H1 (cell line): ENCODE measurements at regions not wholly inside any gene's neighbourhood (a gene's known extent, or its start where the extent isn't known, plus 50 kb on each side); places are given as distances from the start of the nearest gene placed in this dataset.

Experiments
- CTCF ChIA-PET: fragments of 300-600 bp; sonication (Branson Sonifier 250); formaldehyde crosslinking; loops from one replicate; lab custom pipeline; 2021; ENCODE audit not compliant: partially characterized antibody; lab: Charles Lee
- POLR2A ChIA-PET: fragments of 300-600 bp; sonication (Branson Sonifier 250); formaldehyde crosslinking; loops from one replicate; lab custom pipeline; 2021; ENCODE audit warnings: inconsistent platforms; ENCODE audit not compliant: partially characterized antibody; lab: Charles Lee
- DNase-seq, 2 experiments: peaks; one replicate each; pipeline versions ENCODE4 v3.0.0 to v3.0.0-alpha.2; 2010 to 2022; ENCODE audit warnings: low spot score in 2 of 2, low read depth in 1 of 2, mixed read lengths in 1 of 2
- FAIRE-seq: peaks from 2 replicates; lab custom pipeline; 2011; peaks lifted over from hg19 to GRCh38; lab: Jason Lieb, UNC
- H2AFZ ChIP-seq: 2 replicates; pipeline ENCODE4 v1.8.1; 2012; ENCODE audit warnings: low read length, inconsistent platforms
- H2AK5ac ChIP-seq: 2 replicates; pipeline ENCODE4 v1.6.1; 2013; ENCODE audit warnings: low read depth, low read length
- H2BK120ac ChIP-seq: replicated peaks from 2 replicates; pipeline ENCODE3; 2013; ENCODE audit warnings: low read depth, low read length, inconsistent platforms
- H2BK12ac ChIP-seq: 2 replicates; pipeline ENCODE4 v1.6.1; 2013; ENCODE audit warnings: low read depth, low read length
- H2BK15ac ChIP-seq: 2 replicates; pipeline ENCODE4 v1.6.1; 2013; ENCODE audit warnings: low read length
- H2BK20ac ChIP-seq: 2 replicates; pipeline ENCODE4 v1.6.1; 2013; ENCODE audit warnings: low read length
- H2BK5ac ChIP-seq: 2 replicates; pipeline ENCODE4 v1.6.1; 2013; ENCODE audit warnings: low read depth, low read length
- H3K14ac ChIP-seq: 2 replicates; pipeline ENCODE4 v1.6.1; 2013; ENCODE audit warnings: inconsistent platforms; ENCODE audit not compliant: insufficient read length
- H3K18ac ChIP-seq: 2 replicates; pipeline ENCODE4 v1.6.1; 2013; ENCODE audit warnings: low read length; ENCODE audit errors: extremely low read depth
- H3K23ac ChIP-seq: 2 replicates; pipeline ENCODE4 v1.6.1; 2013; ENCODE audit warnings: inconsistent platforms; ENCODE audit not compliant: insufficient read length
- H3K23me2 ChIP-seq: 2 replicates; pipeline ENCODE4 v1.6.1; 2013; ENCODE audit warnings: low read depth, low read length
- H3K27ac ChIP-seq: 2 replicates; pipeline ENCODE4 v1.6.1; 2011; ENCODE audit warnings: low read depth, low read length, inconsistent platforms
- H3K27me3 ChIP-seq, 4 experiments: replicated peaks in 1 of 4; 1 replicate in 1 of 4; 2 replicates in 3 of 4; pipeline versions ENCODE4 v1.6.1 to v1.8.1; 2011 to 2013; ENCODE audit warnings: low read length in 3 of 4, mild to moderate bottlenecking in 3 of 4, inconsistent platforms in 2 of 4, mixed read lengths in 2 of 4, moderate library complexity in 1 of 4; ENCODE audit not compliant: control insufficient read depth in 3 of 4, insufficient read depth in 3 of 4; ENCODE audit errors: extremely low read depth in 1 of 4
- H3K36me3 ChIP-seq, 4 experiments: 2 replicates each; pipeline versions ENCODE4 v1.6.1 to v1.8.1; 2011 to 2013; ENCODE audit warnings: mild to moderate bottlenecking in 4 of 4, low read length in 3 of 4, moderate library complexity in 2 of 4, control low read depth in 1 of 4, inconsistent platforms in 1 of 4; ENCODE audit not compliant: insufficient read depth in 4 of 4, control insufficient read depth in 2 of 4
- H3K4ac ChIP-seq: replicated peaks from 2 replicates; pipeline ENCODE3; 2013; ENCODE audit warnings: low read length, low read depth, mixed read lengths, inconsistent platforms; ENCODE audit not compliant: insufficient read length
- H3K4me1 ChIP-seq, 4 experiments: replicated peaks in 1 of 4; 1 replicate in 1 of 4; 2 replicates in 3 of 4; pipeline versions ENCODE4 v1.6.1 to v1.8.1; 2011 to 2013; ENCODE audit warnings: low read length in 3 of 4, inconsistent platforms in 2 of 4, mixed read lengths in 1 of 4; ENCODE audit not compliant: insufficient read depth in 4 of 4, control insufficient read depth in 3 of 4
- H3K4me2 ChIP-seq, 2 experiments: 2 replicates each; pipeline versions ENCODE4 v1.6.1 to v1.8.1; 2011 to 2013; ENCODE audit warnings: low read depth in 2 of 2, low read length in 2 of 2, control low read depth in 1 of 2, inconsistent platforms in 1 of 2, mild to moderate bottlenecking in 1 of 2; ENCODE audit not compliant: insufficient read depth in 1 of 2
- H3K4me3 ChIP-seq, 4 experiments: fragments of 200-600, 300-600 bp in 1 of 4; sonication (generic), shearing (Covaris generic), sonication (Bioruptor Twin) in 1 of 4; 2 replicates each; pipeline versions ENCODE4 v1.5.1 to v1.8.1; 2011 to 2016; ENCODE audit warnings: low read length in 4 of 4, low read depth in 3 of 4, control low read depth in 2 of 4, inconsistent platforms in 2 of 4, mild to moderate bottlenecking in 2 of 4, mixed read lengths in 1 of 4, moderate library complexity in 1 of 4; ENCODE audit not compliant: insufficient read depth in 2 of 4; ENCODE audit errors: extremely low read depth in 1 of 4
- H3K56ac ChIP-seq: replicated peaks from 2 replicates; pipeline ENCODE3; 2013; ENCODE audit warnings: low read depth, mild to moderate bottlenecking, mixed read lengths, low read length, inconsistent platforms; ENCODE audit not compliant: insufficient read length
- H3K79me1 ChIP-seq: 2 replicates; pipeline ENCODE4 v1.6.1; 2013; ENCODE audit warnings: low read depth, low read length, control low read depth
- H3K79me2 ChIP-seq, 2 experiments: 2 replicates each; pipeline versions ENCODE4 v1.6.1 to v1.8.1; 2012 to 2013; ENCODE audit warnings: low read length in 2 of 2, mild to moderate bottlenecking in 2 of 2, inconsistent platforms in 1 of 2; ENCODE audit not compliant: insufficient read depth in 2 of 2, control insufficient read depth in 1 of 2
- H3K9ac ChIP-seq, 4 experiments: replicated peaks in 1 of 4; 1 replicate in 1 of 4; 2 replicates in 3 of 4; pipeline versions ENCODE4 v1.6.1 to v1.8.1; 2011 to 2013; ENCODE audit warnings: low read depth in 3 of 4, low read length in 3 of 4, control low read depth in 2 of 4, mild to moderate bottlenecking in 2 of 4, moderate library complexity in 2 of 4, inconsistent platforms in 1 of 4; ENCODE audit errors: extremely low read depth in 1 of 4
- H3K9me3 ChIP-seq, 2 experiments: 2 replicates each; pipeline versions ENCODE4 v1.6.1 to v1.8.1; 2012 to 2013; ENCODE audit warnings: mild to moderate bottlenecking in 2 of 2, moderate library complexity in 2 of 2, control low read depth in 1 of 2, inconsistent platforms in 1 of 2, low read depth in 1 of 2, low read length in 1 of 2, mixed read lengths in 1 of 2; ENCODE audit not compliant: insufficient read depth in 2 of 2
- H4K20me1 ChIP-seq, 2 experiments: replicated peaks in 1 of 2; 2 replicates each; pipeline versions ENCODE3 to v1.8.1; 2011 to 2013; ENCODE audit warnings: inconsistent platforms in 2 of 2, low read length in 2 of 2, mild to moderate bottlenecking in 1 of 2; ENCODE audit not compliant: insufficient read depth in 2 of 2, control insufficient read depth in 1 of 2
- H4K5ac ChIP-seq: 2 replicates; pipeline ENCODE4 v1.6.1; 2013; ENCODE audit warnings: low read length, low read depth, mixed read lengths, inconsistent platforms; ENCODE audit not compliant: insufficient read length
- H4K8ac ChIP-seq: 2 replicates; pipeline ENCODE4 v1.8.0; 2013; ENCODE audit warnings: mild to moderate bottlenecking, moderate library complexity, low read length, inconsistent platforms; ENCODE audit not compliant: insufficient read depth; ENCODE audit errors: extremely low read depth
- H4K91ac ChIP-seq: replicated peaks from 2 replicates; pipeline ENCODE3; 2013; ENCODE audit warnings: low read length, mixed read lengths, inconsistent platforms; ENCODE audit not compliant: insufficient read length
- CBX5 ChIP-seq: fragments of 300-800, 300-1000 bp; sonication (generic); IDR thresholded peaks from 2 replicates; pipeline ENCODE4 v1.7.1; 2016; ENCODE audit warnings: antibody characterized with exemption, low read length, low read depth
- JUND ChIP-seq: IDR thresholded peaks from 2 replicates; pipeline ENCODE4 v1.6.1; 2011; ENCODE audit warnings: mild to moderate bottlenecking, improper control_type of control experiment, low read length
- RBBP5 ChIP-seq: IDR thresholded peaks from 2 replicates; pipeline ENCODE4 v1.7.1; 2012; ENCODE audit warnings: low read depth, mild to moderate bottlenecking, inconsistent platforms, low read length, moderate library complexity, borderline replicate concordance
- SP4 ChIP-seq: IDR thresholded peaks from 2 replicates; pipeline ENCODE4 v1.6.1; 2012; ENCODE audit warnings: low read length, inconsistent platforms
- TAF7 ChIP-seq: optimal IDR thresholded peaks from 2 replicates; pipeline ENCODE3; 2011; ENCODE audit warnings: low read depth, mild to moderate bottlenecking, inconsistent platforms, low read length, moderate library complexity, borderline replicate concordance
- YY1 ChIP-seq: IDR thresholded peaks from 2 replicates; pipeline ENCODE4 v1.6.1; 2011; ENCODE audit warnings: low read depth, mild to moderate bottlenecking, low read length
- WGBS, 2 experiments: shearing (Covaris generic) in 1 of 2; methylation state at CpG; one replicate each; pipeline versions ENCODE4 v1.1.6 to v1.1.7; 2013 to 2015; ENCODE audit warnings: low lambda C conversion rate in 2 of 2, mixed read lengths in 2 of 2, inconsistent platforms in 1 of 2, low coverage in 1 of 2, missing lambda C conversion rate in 1 of 2; ENCODE audit not compliant: insufficient replicate concordance in 2 of 2, insufficient coverage in 1 of 2, insufficient read length in 1 of 2; ENCODE audit errors: extremely low coverage in 1 of 2, missing lambda C conversion rate in 1 of 2; 5-methylcytosine and 5-hydroxymethylcytosine counted together
- TF ChIP-seq, protein P1 (sequence below): IDR thresholded peaks from 2 replicates; pipeline ENCODE4 v1.6.1; 2011; ENCODE audit warnings: low read length, improper control_type of control experiment

DNA sequence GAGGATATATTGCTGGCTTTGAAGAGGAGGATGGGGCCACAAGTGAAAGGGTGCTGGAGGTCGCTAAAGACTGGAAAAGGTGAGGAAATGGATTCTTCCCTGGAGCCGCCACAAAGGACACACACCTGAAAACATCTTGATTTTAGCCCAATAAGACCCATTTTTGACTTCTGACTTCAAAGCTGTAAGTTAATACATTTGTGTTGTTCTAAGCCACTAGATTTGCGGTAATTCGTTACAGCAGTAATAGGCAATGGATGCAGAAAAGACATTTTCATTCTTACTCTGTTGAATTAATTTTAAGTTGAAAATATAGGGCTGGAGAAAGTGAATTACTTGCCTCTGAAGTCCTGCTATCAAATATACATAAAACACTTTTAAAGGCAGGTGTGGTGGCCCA, 117.7 kb upstream of the RAB12 start:
- Histone ChIP-seq H3K36me3 (no peaks in the 10 kb centered on the region), H3K56ac (no peak overlapping the region), H3K4ac (no peak overlapping the region), H4K5ac (no peak overlapping the region), H2BK12ac (no peak overlapping the region), H2BK120ac (no peak overlapping the region), H2BK15ac (no peak overlapping the region), H3K27ac (no peak overlapping the region), H2AFZ (no peak overlapping the region), H3K4me3 (no peak overlapping the region), H3K27me3 (no peaks in the 10 kb centered on the region; a peak in 1 of 7 replicates), H4K8ac (no peak overlapping the region), H3K23ac (no peak overlapping the region), H3K4me1 (0 out of 7 replicates have a peak, but pooled peaks cover 0 to 3% (median 0%) of the 10 kb centered on the region in 4 experiments), H2BK5ac (no peak overlapping the region), H2BK20ac (no peak overlapping the region), H4K91ac (no peak overlapping the region), H2AK5ac (no peak overlapping the region)
- FAIRE-seq, result no peak
- no peak for DNase-seq
- ChIA-PET CTCF (interaction anchor here (0.6 to 5.5 kb wide), 3 partner anchors 11 to 710 kb away, joined by 3 to 53 read pairs (median 4); no protein-coding TSS in a partner anchor), POLR2A (no interaction called here)
- TF ChIP-seq YY1 (no peak), CBX5 (no peak), RBBP5 (no peak), SP4 (no peak), JUND (no peak), TAF7 (no peak)
- TF ChIP-seq, protein P1, sequence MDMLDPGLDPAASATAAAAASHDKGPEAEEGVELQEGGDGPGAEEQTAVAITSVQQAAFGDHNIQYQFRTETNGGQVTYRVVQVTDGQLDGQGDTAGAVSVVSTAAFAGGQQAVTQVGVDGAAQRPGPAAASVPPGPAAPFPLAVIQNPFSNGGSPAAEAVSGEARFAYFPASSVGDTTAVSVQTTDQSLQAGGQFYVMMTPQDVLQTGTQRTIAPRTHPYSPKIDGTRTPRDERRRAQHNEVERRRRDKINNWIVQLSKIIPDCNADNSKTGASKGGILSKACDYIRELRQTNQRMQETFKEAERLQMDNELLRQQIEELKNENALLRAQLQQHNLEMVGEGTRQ, result no peak
- TF ChIP-seq, all 59 proteins: peak for 0
- WGBS, 2 experiments, result 93% methylated on average over 4 of the region's 4 CpGs; no CpG with 5 or more reads in 1 of the 2 experiments
- no peak overlapping the region for H3K14ac ChIP-seq
- no peak overlapping the region for H3K18ac ChIP-seq
- no peaks in the 10 kb centered on the region for H3K79me1 ChIP-seq
- H3K9me3 ChIP-seq, result no peaks in the 10 kb centered on the region; a peak in 1 of 4 replicates
- no peaks in the 10 kb centered on the region for H4K20me1 ChIP-seq
- no peaks in the 10 kb centered on the region for H3K79me2 ChIP-seq
- H3K23me2 ChIP-seq, result no peaks in the 10 kb centered on the region
- no peak overlapping the region for H3K9ac ChIP-seq
- no peak overlapping the region for H3K4me2 ChIP-seq
